Right lobe of liver (tissue), 4 donors: ENCODE measurements at regions not wholly inside any gene's neighbourhood (a gene's known extent, or its start where the extent isn't known, plus 50 kb on each side); places are given as distances from the start of the nearest gene placed in this dataset.

Source experiments
- POLR2A ChIP-seq: fragments of 450-650 bp; IDR thresholded peaks from one replicate; pipeline ENCODE4 v1.6.1; 2017; ENCODE audit warnings: antibody characterized with exemption, mild to moderate bottlenecking
- TF ChIP-seq, protein P1 (sequence below), 4 donors: fragments of 200-600 bp in 3 of 4; fragments of 450-650 bp in 1 of 4; IDR thresholded peaks; one replicate each; pipeline versions ENCODE4 v1.5.1 to v1.8.0; 2016 to 2022; ENCODE audit warnings: antibody characterized with exemption in 4 of 4, mild to moderate bottlenecking in 2 of 4
- donor health status: DM: no; HTN: no; CAD: no.
- donor health status: DM: no; HTN: no; CAD: no.
- donor health status: DM: no; HTN: yes; CAD: no.

DNA sequence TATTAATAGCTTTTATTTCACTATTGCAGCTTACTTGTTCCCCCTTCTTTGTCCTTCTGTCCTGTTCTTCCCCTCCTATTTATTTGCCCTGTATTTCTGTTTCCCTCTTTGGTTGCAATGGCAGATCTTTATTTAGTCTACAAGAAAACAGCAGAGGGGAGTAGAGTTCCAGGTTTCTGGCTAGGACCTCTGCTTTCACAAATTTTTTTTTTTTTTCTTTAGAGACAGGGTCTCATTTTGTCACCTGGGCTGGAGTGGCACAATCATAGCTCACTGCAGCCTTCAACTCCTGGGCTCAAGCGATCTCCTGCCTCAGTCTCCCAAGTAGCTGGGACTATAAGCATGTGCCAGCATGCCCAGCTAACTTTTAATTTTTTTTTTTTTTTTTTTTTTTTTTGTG is 188.1 kb upstream of the SPRED2 start:
- no peak for TF ChIP-seq POLR2A
- TF ChIP-seq, protein P1, sequence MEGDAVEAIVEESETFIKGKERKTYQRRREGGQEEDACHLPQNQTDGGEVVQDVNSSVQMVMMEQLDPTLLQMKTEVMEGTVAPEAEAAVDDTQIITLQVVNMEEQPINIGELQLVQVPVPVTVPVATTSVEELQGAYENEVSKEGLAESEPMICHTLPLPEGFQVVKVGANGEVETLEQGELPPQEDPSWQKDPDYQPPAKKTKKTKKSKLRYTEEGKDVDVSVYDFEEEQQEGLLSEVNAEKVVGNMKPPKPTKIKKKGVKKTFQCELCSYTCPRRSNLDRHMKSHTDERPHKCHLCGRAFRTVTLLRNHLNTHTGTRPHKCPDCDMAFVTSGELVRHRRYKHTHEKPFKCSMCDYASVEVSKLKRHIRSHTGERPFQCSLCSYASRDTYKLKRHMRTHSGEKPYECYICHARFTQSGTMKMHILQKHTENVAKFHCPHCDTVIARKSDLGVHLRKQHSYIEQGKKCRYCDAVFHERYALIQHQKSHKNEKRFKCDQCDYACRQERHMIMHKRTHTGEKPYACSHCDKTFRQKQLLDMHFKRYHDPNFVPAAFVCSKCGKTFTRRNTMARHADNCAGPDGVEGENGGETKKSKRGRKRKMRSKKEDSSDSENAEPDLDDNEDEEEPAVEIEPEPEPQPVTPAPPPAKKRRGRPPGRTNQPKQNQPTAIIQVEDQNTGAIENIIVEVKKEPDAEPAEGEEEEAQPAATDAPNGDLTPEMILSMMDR (IDR thresholded peaks at IDR 0.05): no peak
